BJ (cell line): ENCODE measurements at regions not wholly inside any gene's neighbourhood (a gene's known extent, or its start where the extent isn't known, plus 50 kb on each side); places are given as distances from the start of the nearest gene placed in this dataset.

Experiments
- CTCF ChIA-PET: fragments of 350-600 bp; formaldehyde crosslinking; extraction: SDS; loops from one replicate; lab custom pipeline; 2021; ENCODE audit warnings: antibody characterized with exemption, inconsistent platforms; lab: Yijun Ruan, JAX
- POLR2A ChIA-PET: fragments of 300-600 bp; sonication (Branson Sonifier 250); formaldehyde crosslinking; extraction: SDS; loops from one replicate; lab custom pipeline; 2021; ENCODE audit warnings: antibody characterized with exemption; lab: Charles Lee
- DNase-seq: peaks from one replicate; pipeline ENCODE4 v3.0.0-alpha.2; 2011; ENCODE audit warnings: low read depth
- H3K27me3 ChIP-seq: 2 replicates; pipeline ENCODE4 v1.6.0; 2011; ENCODE audit warnings: low read length; ENCODE audit not compliant: control insufficient read depth, insufficient read depth
- H3K36me3 ChIP-seq: 2 replicates; pipeline ENCODE4 v1.5.1; 2011; ENCODE audit warnings: low read length; ENCODE audit not compliant: control insufficient read depth, insufficient read depth
- H3K4me3 ChIP-seq: 2 replicates; pipeline ENCODE4 v1.5.1; 2011; ENCODE audit warnings: low read depth, mild to moderate bottlenecking, control low read depth, low read length
- CTCF ChIP-seq: IDR thresholded peaks from 2 replicates; pipeline ENCODE4 v1.5.1; 2011; ENCODE audit warnings: low read depth, mild to moderate bottlenecking, control low read depth, inconsistent platforms, low read length, moderate library complexity; ENCODE audit not compliant: insufficient read depth

- DNase-seq = no peak
- Histone ChIP-seq H3K27me3 (no peaks in the 10 kb centered on the region), H3K36me3 (no peaks in the 10 kb centered on the region), H3K4me3 (no peak overlapping the region)
- CTCF ChIA-PET = no interaction called here
- TF ChIP-seq CTCF = no peak
- POLR2A ChIA-PET = no interaction called here
These were observed 241.0 kb downstream of the OLFM4 start for GRCh38 chr13:53269634-53270033.

- Histone ChIP-seq H3K27me3 (no peaks in the 10 kb centered on the region), H3K36me3 (no peaks in the 10 kb centered on the region), H3K4me3 (no peak overlapping the region)
- DNase-seq = no peak
- ChIA-PET POLR2A (no interaction called here), CTCF (no interaction called here)
- TF ChIP-seq CTCF = no peak
These were observed 244.3 kb downstream of the OLFM4 start for GRCh38 chr13:53272873-53273272.

GRCh38 chr13:53276265-53276664, 247.7 kb downstream of the OLFM4 start:
- no peaks in the 10 kb centered on the region for H3K27me3 ChIP-seq
- no peak for TF ChIP-seq CTCF
- CTCF ChIA-PET = no interaction called here

GRCh38 chr13:53281677-53282076, 253.1 kb downstream of the OLFM4 start:
- no peak for DNase-seq
- TF ChIP-seq CTCF = no peak
- H3K4me3 ChIP-seq = no peak overlapping the region
- CTCF ChIA-PET = no interaction called here
- no peaks in the 10 kb centered on the region for H3K36me3 ChIP-seq
- no peaks in the 10 kb centered on the region for H3K27me3 ChIP-seq
- POLR2A ChIA-PET = no interaction called here

More at GRCh38 chr13:53276265-53276664, 247.7 kb downstream of the OLFM4 start:
- no peak overlapping the region for H3K4me3 ChIP-seq
- no peak for DNase-seq
- POLR2A ChIA-PET = no interaction called here
- H3K36me3 ChIP-seq = no peaks in the 10 kb centered on the region

- Histone ChIP-seq H3K4me3 (no peak overlapping the region), H3K36me3 (no peaks in the 10 kb centered on the region), H3K27me3 (no peaks in the 10 kb centered on the region)
- ChIA-PET POLR2A (no interaction called here), CTCF (no interaction called here)
- TF ChIP-seq CTCF = no peak
- no peak for DNase-seq
These were observed 257.4 kb downstream of the OLFM4 start for GRCh38 chr13:53285896-53286430.
